HUDEP-2 (cell line): ENCODE measurements at regions not wholly inside any gene's neighbourhood (a gene's known extent, or its start where the extent isn't known, plus 50 kb on each side); places are given as distances from the start of the nearest gene placed in this dataset.
A peak's percentile ranks its signal among the peaks of the same experiment; 100 is the strongest.

Source experiments
- DNase-seq, 76 experiments: peaks; one replicate each; lab custom pipeline; 2025; ENCODE audit not compliant: unreplicated experiment in 76 of 76; lab: John Stamatoyannopoulos, UW

DNA sequence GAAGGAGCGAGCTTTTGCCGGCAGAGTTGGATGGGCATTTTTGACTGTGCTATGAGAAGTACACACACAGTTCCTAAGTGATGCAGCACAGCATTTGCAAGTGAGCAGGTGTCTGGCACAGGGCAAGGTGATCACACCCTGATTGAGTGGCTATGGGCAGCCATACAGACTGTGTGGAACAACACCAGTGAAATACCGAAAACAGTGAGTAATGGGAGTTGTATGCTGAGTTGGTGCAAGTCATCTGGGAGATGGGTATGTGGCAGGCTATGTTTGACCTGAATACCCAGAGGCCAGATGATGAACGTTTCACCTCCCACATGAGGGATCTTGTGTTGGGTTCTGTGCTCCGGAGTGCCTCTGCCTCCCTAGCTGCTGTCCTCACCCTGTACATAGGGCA lies 53.5 kb upstream of the TIPARP start:
- DNase-seq: no peak

DNA sequence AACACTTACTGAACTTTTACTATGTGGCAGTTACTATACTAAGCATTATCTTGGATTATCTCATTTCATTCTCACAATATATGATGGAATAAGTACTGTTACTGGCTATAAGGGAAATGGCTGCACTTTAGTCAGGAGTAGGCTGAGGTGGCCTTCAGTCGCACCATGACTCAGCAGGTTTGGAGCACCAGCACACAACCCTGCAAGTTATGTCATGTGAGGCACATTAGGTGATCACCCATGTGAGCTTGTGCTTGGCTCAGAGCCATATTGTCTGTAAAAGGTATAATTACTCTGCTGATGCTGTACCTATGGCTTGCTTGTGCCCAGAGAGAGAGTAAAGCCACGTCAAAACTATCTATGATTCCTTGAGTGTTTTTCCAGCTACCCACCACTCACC lies 54.1 kb upstream of the TIPARP start:
- DNase-seq: peak in 7 of 76 experiments; percentile 6 to 37 (median 15)

DNA sequence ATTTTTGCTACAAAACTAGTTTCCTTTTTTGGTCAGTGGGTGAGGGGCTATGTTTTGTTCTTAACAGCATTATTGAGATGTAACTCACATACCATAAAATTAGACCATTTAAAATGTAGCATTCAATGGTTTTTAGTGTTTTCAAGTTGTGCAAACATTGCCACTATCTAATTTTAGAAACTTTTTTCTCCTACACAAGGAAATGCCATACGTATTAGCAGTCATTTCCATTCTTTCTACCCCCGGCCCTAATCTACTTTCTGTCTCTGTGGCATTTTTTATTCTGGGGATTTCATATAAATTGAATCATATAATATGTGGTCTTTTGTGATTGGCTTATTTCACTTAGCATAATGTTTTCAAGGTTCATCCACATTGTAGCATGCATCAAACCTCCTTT lies 55.0 kb upstream of the TIPARP start:
- no peak for DNase-seq

DNA sequence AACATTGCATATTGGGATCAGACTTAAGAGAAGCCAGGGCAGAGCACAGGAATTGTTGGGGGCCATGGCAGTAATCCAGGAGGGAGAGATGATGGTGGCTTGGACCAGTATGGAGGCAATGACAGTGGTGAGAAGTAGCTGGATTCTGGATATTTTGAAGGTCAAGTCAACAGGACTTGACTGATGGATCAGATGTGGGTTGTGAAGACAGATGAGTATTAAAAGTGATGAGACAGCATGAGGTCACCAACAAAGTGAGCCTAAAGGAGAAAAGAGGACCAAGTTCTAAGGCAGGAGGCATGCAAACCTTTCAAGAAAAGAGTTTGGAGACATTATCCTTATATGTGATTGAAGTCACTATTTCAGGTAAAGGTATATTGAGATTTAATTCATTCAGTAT lies 56.6 kb upstream of the TIPARP start:
- no peak for DNase-seq

DNA sequence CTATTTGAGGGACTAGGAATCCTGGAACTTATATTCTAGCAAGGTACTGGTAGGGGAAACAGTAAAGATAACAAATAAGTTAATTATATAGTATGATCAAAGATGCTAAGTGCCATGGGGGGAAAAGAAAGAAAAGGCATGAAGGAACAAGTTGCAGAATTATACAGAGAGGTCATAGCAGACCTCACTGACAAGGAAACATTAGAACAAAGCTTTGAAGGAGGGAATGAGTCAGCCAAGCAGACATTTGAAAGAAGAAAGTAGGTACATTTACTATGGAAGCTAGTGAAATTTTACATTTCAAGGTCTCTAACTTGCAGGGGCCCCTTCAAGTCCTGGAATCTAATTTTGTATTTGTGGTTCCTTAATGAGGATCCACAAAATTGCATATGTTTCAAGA lies 57.2 kb upstream of the TIPARP start:
- DNase-seq: no peak

DNA sequence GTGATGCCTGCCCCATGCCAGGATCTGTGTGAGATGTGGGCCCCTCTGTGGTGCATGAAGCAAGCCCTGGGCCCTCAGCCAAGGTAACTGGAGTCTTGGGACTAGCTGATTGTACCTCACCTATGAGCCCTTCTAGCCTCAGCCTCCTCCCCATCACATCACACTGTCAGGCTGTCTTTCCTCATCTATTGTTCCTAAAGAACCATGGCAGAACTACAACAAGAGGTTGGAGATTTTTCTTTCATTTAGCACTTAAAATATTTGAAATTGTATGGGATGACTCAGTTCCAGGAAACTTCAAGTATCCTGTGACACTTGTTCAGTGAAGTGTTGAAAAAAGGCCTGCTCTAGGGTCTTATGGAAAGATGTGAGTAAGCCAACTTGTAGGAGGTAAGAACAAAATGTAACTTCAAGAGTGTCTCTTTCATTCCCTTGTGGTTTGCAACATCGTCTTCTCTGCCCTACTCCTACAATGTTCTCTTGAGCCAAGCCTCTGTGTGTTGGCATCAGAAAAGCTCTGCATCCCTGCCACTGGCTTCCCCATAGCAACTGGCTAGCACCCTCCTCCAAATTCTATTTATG lies 58.7 kb upstream of the TIPARP start:
- DNase-seq: no peak

DNA sequence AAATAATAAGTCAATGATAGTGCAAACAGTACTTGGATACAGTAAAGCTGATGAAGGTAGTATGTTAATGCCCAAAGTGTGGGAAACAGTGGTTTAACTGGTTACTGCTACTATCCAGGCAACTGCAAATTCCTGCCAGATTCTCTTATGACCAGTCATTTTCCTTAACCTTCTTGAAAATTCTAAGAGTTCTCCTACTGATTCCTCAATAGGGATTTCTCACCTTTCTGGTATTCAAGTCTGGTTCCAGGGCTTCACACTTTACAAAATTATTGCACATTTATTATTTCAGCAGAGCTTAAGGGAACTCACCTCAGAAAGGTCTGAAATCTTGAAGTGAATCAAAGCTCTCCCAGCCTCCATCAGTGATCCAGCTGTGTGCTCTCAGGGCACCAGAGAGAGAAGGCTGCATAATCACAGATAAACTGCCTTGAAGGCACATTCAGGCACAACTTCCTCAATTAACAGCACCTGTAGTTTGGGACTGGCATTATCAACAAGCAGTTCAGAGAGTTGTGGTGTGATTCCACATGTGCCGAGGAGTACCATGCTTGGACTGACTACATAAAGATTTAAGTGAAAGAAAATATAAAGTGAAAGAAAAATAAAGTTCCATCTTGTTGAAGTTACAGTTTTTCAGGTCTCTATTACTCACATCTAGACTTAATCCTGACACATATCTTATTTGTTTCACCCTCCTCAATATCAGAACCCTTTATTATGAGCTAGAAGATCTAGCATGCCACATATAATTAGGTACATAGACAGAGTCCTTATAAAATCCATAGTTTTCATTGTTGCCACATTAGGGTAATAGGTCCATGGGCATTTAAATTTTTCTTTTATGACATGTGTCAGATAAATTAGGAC lies 59.5 kb upstream of the TIPARP start:
- DNase-seq: peak in 1 of 76 experiments; percentile 2

DNA sequence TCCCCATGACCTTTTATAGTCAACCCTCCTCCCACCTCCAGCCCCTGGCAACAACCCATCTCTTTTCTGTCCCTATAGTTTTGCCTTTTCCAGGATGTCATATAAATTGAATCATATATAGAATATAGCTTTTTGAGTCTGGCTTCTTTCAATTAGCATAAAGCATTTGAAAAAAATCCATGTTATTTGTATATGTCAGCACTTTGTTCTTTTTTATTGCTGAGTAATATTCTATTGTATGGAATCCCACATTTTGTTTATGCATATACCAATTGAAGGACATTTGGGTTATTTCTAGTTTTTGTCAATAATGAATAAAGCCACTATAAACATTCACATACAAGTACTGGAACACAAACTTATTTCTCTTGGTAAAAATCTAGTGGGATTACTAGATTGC lies 58.0 kb upstream of the SSR3 start:
- no peak for DNase-seq

DNA sequence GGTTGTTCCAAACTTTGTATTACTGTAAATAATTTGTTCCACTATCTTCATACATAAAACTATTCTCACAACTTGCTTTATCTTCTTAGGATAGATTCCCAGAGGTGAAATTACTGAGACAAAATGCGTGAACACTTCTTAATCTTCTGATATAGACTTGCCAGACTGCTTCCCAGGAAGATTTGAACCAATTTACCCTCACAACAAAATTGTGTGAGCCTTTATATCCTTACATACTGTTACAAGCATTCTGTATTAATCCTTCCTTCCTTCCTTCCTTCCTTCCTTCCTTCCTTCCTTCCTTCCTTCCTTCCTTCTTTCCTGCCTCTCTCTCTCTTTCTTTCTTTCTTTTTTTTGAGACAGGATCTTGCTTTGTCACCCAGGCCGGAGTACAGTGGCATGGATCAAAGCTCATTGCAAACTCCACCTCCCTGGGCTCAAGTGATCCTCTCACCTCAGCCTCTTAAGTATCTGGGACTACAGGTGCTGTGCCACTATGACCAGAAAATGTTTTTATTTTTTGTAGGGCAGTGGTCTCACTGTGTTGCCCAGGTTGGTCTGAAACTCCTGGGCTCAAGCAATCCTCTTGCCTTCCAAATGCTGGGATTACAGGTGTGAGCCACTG lies 57.1 kb upstream of the SSR3 start:
- DNase-seq: no peak

DNA sequence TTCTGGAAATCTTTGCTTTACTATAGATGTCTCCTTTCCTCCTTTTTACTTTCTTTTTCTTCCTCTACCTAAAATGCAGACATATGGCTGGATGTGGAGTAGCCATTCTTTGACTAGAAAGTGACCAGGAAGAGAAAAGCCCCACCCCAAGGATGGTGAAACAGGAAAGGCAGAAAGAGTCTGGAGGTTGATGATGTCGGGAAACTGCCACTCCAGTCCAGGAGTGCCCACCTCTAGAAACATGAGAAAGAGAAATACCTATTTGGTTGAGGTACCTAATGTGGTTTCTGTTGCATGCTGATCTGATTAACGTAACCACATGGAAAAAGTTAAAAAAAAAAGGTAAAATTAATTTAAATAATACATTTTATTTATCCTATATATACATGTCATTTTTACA lies 55.2 kb upstream of the SSR3 start:
- DNase-seq: no peak

DNA sequence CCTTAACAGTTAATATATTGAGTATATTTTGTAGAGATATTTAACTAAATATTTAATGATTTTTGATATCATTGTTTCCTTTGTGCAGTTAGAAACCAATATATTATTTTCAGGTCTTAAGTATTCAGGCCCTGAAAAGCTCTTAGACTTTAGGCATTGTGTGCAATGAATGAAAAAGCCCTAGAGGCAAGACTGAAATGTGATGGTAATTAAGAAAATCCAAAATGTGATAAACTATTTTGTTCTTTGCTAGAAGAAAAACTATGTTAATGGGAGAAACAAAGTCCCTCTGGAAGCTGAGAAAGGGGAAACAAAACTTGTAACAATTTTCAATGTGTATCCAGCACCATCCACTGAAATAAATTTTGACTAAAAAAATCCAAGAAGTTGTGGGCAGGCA lies 54.6 kb upstream of the SSR3 start:
- DNase-seq: no peak

DNA sequence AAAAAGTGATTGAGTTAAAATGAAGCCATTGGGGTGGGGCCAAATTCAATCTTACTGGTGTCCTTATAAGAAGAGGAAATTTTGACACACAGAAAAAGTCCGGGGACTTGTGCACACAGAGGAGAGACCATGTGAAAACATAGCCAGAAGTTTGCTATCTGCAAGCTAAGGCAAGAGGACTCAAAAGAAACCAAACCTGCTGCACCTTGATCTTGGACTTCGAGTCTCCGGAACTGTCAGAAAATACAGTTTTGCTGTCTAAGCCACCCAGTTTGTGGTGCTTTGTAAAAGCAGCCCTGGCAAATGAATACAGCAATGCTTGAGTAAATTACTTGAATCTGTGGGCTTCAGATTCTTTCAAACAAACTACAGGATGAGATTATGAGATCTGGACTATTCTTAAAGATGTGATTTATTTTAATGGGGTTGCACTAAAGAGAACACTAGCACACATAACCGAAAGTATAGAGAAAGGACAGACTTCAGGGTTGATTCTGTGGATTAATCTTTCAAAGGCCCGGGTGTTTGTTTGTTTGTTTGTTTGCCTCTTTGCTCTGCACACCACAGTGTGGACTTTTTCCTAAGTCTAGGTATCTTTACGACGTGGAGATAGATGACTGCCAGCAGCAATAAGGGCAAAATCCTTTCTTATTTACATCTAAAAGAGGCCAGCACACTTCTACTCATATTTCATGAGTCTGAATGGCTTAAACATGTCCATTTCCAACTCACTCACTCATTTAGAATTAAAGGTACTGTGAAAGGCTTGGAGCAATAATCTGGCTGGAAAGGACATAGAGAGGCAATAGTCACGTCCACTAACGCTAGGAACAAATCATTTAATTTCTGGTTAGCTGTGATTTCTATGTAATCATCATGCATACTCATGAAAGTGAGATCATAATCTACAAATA lies 53.9 kb upstream of the SSR3 start:
- no peak for DNase-seq

DNA sequence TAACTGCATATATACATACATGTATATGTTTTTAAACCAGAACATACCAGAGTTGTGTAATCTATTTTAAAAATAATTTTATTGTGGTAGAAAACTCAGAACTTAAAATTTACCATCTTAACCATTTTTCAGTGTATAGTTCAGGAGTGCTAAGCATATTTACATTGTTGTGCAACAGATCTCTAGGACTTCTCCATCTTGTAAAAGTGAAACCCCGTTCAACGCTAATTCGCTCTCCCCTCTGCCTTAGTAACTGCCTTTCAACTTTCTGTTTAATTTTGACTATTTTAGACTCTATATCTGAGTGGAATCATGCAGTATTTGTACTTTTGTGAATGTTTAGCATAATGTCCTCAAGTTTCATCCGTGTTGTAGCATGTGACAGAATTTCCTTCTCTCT lies 51.8 kb upstream of the SSR3 start:
- DNase-seq: no peak

DNA sequence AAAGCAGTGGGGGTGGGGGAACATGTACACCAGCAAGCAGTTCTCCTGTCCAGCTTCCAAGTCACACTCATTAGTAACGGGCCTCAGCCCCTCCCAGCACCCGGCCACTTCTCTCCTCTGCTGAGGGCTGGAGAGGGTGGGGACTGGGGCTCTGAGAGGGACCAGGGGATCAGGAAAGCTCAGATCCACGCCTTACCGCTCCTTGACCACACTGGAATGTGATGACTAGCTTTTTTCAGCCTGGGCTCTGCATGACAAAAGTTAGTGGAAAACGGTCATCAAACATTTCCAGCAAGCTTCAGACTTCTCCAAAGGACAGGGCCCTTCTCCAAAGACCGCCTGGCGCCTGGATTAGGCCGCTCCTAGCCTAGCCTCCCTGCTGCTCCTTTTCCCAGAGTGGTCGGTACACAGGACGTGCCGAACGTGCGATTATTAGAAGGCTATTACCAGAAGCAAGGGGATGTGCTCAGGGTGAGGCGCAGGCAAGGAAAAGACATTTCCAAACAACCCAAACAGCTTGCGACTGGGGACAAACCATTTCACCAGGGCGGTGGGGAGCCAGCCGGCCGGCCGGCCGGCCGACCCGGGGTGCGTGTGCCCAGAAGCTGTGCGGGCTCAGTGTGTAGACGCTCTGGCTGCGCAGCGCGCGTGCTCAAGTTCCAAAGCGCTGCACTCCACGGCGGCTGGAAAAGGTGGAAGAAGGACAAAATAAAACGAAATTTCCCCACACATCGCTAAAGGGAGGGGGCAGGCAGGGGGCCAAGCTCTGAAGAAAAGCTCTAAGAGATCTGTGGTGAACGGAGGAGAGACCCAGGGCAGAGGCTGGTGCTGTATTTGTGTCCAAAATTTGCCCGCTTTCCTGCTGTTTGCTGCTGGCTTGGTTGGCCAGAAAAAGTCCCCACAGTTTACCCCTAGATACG lies 51.0 kb upstream of the SSR3 start:
- no peak for DNase-seq

DNA sequence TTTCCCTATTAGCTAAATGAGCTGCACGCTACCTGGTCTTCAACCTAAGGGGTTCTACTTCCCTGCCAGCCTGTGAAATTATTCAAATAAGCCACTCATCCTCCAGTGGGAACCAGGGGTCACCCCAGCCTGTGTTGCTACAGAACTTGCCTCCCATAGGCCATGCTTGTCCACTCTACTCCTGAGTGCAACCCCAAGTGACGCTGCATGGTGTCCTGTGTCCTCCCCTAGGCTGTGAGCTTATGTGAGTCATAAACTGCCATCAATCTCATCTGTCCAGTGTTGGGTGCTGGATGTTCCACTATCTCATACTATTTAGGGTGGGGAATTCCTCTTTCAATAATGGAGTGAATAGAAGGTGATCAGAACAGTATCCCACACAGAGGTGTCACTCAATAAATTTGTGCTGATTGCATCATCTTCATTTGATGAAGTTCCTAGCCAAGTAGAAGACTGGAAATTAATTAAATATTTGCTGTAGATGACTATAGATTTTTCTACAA lies 49.8 kb upstream of the SSR3 start:
- DNase-seq: no peak
